GM06990 (cell line): ENCODE measurements at regions not wholly inside any gene's neighbourhood (a gene's known extent, or its start where the extent isn't known, plus 50 kb on each side); places are given as distances from the start of the nearest gene placed in this dataset.

Experiments used
- DNase-seq: peaks from one replicate; pipeline ENCODE4 v3.0.0-alpha.2; 2011; ENCODE audit not compliant: insufficient read length; ENCODE audit errors: extremely low read depth
- H3K27me3 ChIP-seq: replicated peaks from 2 replicates; pipeline ENCODE4 v1.6.0; 2011; ENCODE audit warnings: low read length; ENCODE audit not compliant: control insufficient read depth, insufficient read depth
- H3K36me3 ChIP-seq: 2 replicates; pipeline ENCODE4 v1.5.1; 2011; ENCODE audit warnings: low read length; ENCODE audit not compliant: control insufficient read depth, insufficient read depth
- H3K4me3 ChIP-seq: replicated peaks from 2 replicates; pipeline ENCODE4 v1.5.1; 2011; ENCODE audit warnings: low read depth, mild to moderate bottlenecking, control low read depth, low read length
- CTCF ChIP-seq: IDR thresholded peaks from 2 replicates; pipeline ENCODE4 v1.5.1; 2011; ENCODE audit warnings: low read length, control low read depth, mild to moderate bottlenecking, inconsistent platforms; ENCODE audit not compliant: insufficient read depth, poor library complexity, severe bottlenecking

GRCh38 chr6:153208706-153209105, 77.6 kb upstream of the RGS17 start:
- DNase-seq, result no peak
- H3K36me3 ChIP-seq, result no peaks in the 10 kb centered on the region
- TF ChIP-seq CTCF, result no peak
- H3K27me3 ChIP-seq, result no peaks in the 10 kb centered on the region
- H3K4me3 ChIP-seq, result no peak overlapping the region

GRCh38 chr6:153207617-153208016, 76.5 kb upstream of the RGS17 start:
- Histone ChIP-seq H3K36me3 (no peaks in the 10 kb centered on the region), H3K27me3 (no peaks in the 10 kb centered on the region), H3K4me3 (no peak overlapping the region)
- no peak for DNase-seq
- TF ChIP-seq CTCF, result no peak

GRCh38 chr6:153207006-153207405, 75.9 kb upstream of the RGS17 start:
- no peaks in the 10 kb centered on the region for H3K27me3 ChIP-seq
- DNase-seq, result no peak
- H3K4me3 ChIP-seq, result no peak overlapping the region
- no peak for TF ChIP-seq CTCF
- H3K36me3 ChIP-seq, result no peaks in the 10 kb centered on the region

- Histone ChIP-seq H3K36me3 (no peaks in the 10 kb centered on the region), H3K4me3 (no peak overlapping the region), H3K27me3 (no peaks in the 10 kb centered on the region)
- TF ChIP-seq CTCF, result no peak
- DNase-seq, result no peak
Measured at GRCh38 chr6:153192943-153193885, 62.1 kb upstream of the RGS17 start.

GRCh38 chr6:153183925-153184324, 52.8 kb upstream of the RGS17 start:
- no peak for DNase-seq
- H3K27me3 ChIP-seq, result no peaks in the 10 kb centered on the region
- no peak overlapping the region for H3K4me3 ChIP-seq
- no peak for TF ChIP-seq CTCF
- no peaks in the 10 kb centered on the region for H3K36me3 ChIP-seq
